WTC11 (cell line): ENCODE measurements at regions not wholly inside any gene's neighbourhood (a gene's known extent, or its start where the extent isn't known, plus 50 kb on each side); places are given as distances from the start of the nearest gene placed in this dataset.

Experiments used
- ATAC-seq: fragments of 200-7000 bp; cut with Tn5 transposase; 2 replicates; pipeline ENCODE4 v1.10.0; 2021; ENCODE audit warnings: mild to moderate bottlenecking, moderate library complexity
- CTCF ChIA-PET: fragments of 300-600 bp; sonication (Branson Sonifier 250); formaldehyde crosslinking; loops from one replicate; lab custom pipeline; 2021; ENCODE audit warnings: antibody characterized with exemption; lab: Charles Lee
- POLR2A ChIA-PET: fragments of 350-600 bp; sonication (Branson Sonifier 250); formaldehyde crosslinking; loops from one replicate; lab custom pipeline; 2021; ENCODE audit warnings: antibody characterized with exemption; lab: Charles Lee
- DNase-seq: peaks from one replicate; pipeline ENCODE4 v3.0.0; 2021; ENCODE audit warnings: low spot score
- H3K27ac Mint-ChIP-seq: 2 replicates; pipeline ENCODE4 v1.8.0; 2021; ENCODE audit warnings: mixed read lengths
- H3K27me3 Mint-ChIP-seq: 2 replicates; pipeline ENCODE4 v1.8.0; 2021; ENCODE audit warnings: low read depth, mild to moderate bottlenecking, moderate library complexity, mixed read lengths
- H3K36me3 Mint-ChIP-seq: 2 replicates; pipeline ENCODE4 v1.8.0; 2021; ENCODE audit warnings: mixed read lengths
- H3K4me1 Mint-ChIP-seq: 2 replicates; pipeline ENCODE4 v1.8.0; 2022; ENCODE audit warnings: mixed read lengths
- H3K4me3 Mint-ChIP-seq: 2 replicates; pipeline ENCODE4 v1.8.0; 2021; ENCODE audit warnings: mild to moderate bottlenecking, moderate library complexity, mixed read lengths
- H3K9me3 Mint-ChIP-seq: 2 replicates; pipeline ENCODE4 v1.8.0; 2021; ENCODE audit warnings: mixed read lengths
- ATF1 ChIP-seq: sonication (generic); formaldehyde crosslinking; IDR thresholded peaks from 2 replicates; pipeline ENCODE4 v1.8.1; 2023; ENCODE audit warnings: mild to moderate bottlenecking, moderate library complexity, missing genetic modification reagents
- CREM ChIP-seq: sonication (generic); formaldehyde crosslinking; IDR thresholded peaks from 2 replicates; pipeline ENCODE4 v1.8.1; 2022; ENCODE audit warnings: mild to moderate bottlenecking, missing genetic modification reagents, moderate library complexity
- ELF4 ChIP-seq: sonication (generic); formaldehyde crosslinking; IDR thresholded peaks from 2 replicates; pipeline ENCODE4 v1.8.1; 2022; ENCODE audit warnings: low read depth, mild to moderate bottlenecking, moderate library complexity, missing genetic modification reagents
- KAT7 ChIP-seq: sonication (generic); formaldehyde crosslinking; IDR thresholded peaks from 2 replicates; pipeline ENCODE4 v1.8.1; 2023; ENCODE audit warnings: missing genetic modification reagents, mild to moderate bottlenecking, borderline replicate concordance
- NR1H2 ChIP-seq: sonication (generic); formaldehyde crosslinking; IDR thresholded peaks from 2 replicates; pipeline ENCODE4 v1.9.0; 2021; ENCODE audit warnings: mild to moderate bottlenecking, moderate library complexity, missing genetic modification reagents
- NR2C2 ChIP-seq: sonication (generic); formaldehyde crosslinking; IDR thresholded peaks from 2 replicates; pipeline ENCODE4 v1.8.0; 2022; ENCODE audit warnings: mild to moderate bottlenecking, missing genetic modification reagents
- OVOL2 ChIP-seq: fragments of 250-450 bp; sonication (Bioruptor Pico); IDR thresholded peaks from 2 replicates; pipeline ENCODE4 v1.9.0; 2021; ENCODE audit warnings: mild to moderate bottlenecking, borderline replicate concordance
- PRRX2 ChIP-seq: fragments of 250-450 bp; sonication (Bioruptor Pico); IDR thresholded peaks from 2 replicates; pipeline ENCODE4 v1.8.0; 2021; ENCODE audit warnings: mild to moderate bottlenecking
- SMAD4 ChIP-seq: sonication (generic); formaldehyde crosslinking; IDR thresholded peaks from 2 replicates; pipeline ENCODE4 v1.8.0; 2022; ENCODE audit warnings: mild to moderate bottlenecking, missing genetic modification reagents
- ZNF138 ChIP-seq: sonication (generic); formaldehyde crosslinking; conservative IDR thresholded peaks from 2 replicates; pipeline ENCODE4 v1.8.1; 2022; ENCODE audit warnings: mild to moderate bottlenecking, moderate library complexity, missing genetic modification reagents
- TF ChIP-seq, protein P1 (sequence below): sonication (generic); formaldehyde crosslinking; IDR thresholded peaks from 2 replicates; pipeline ENCODE4 v1.8.1; 2023; ENCODE audit warnings: mild to moderate bottlenecking, missing genetic modification reagents, borderline replicate concordance
- TF ChIP-seq, protein P2 (sequence below): sonication (generic); formaldehyde crosslinking; IDR thresholded peaks from 2 replicates; pipeline ENCODE4 v1.8.0; 2023; ENCODE audit warnings: mild to moderate bottlenecking, missing genetic modification reagents
- TF ChIP-seq, protein P3 (sequence below): sonication (generic); formaldehyde crosslinking; conservative IDR thresholded peaks from 2 replicates; pipeline ENCODE4 v1.8.1; 2022; ENCODE audit warnings: mild to moderate bottlenecking, missing genetic modification reagents
- TF ChIP-seq, protein P4 (sequence below): fragments of 250-450 bp; sonication (Bioruptor Pico); IDR thresholded peaks from 2 replicates; pipeline ENCODE4 v1.9.0; 2021; ENCODE audit warnings: mild to moderate bottlenecking
- TF ChIP-seq, protein P5 (sequence below): sonication (generic); formaldehyde crosslinking; IDR thresholded peaks from 2 replicates; pipeline ENCODE4 v1.8.1; 2022; ENCODE audit warnings: mild to moderate bottlenecking, missing genetic modification reagents, moderate library complexity, borderline replicate concordance
- TF ChIP-seq, protein P6 (sequence below): sonication (generic); formaldehyde crosslinking; IDR thresholded peaks from 2 replicates; pipeline ENCODE4 v1.8.1; 2022; ENCODE audit warnings: mild to moderate bottlenecking, moderate library complexity, missing genetic modification reagents
- TF ChIP-seq, protein P7 (sequence below): sonication (generic); formaldehyde crosslinking; IDR thresholded peaks from 2 replicates; pipeline ENCODE4 v1.8.0; 2022; ENCODE audit warnings: mild to moderate bottlenecking, missing genetic modification reagents
- TF ChIP-seq, protein P8 (sequence below): sonication (generic); formaldehyde crosslinking; IDR thresholded peaks from 2 replicates; pipeline ENCODE4 v1.8.0; 2023; ENCODE audit warnings: missing genetic modification reagents, mild to moderate bottlenecking, borderline replicate concordance

DNA sequence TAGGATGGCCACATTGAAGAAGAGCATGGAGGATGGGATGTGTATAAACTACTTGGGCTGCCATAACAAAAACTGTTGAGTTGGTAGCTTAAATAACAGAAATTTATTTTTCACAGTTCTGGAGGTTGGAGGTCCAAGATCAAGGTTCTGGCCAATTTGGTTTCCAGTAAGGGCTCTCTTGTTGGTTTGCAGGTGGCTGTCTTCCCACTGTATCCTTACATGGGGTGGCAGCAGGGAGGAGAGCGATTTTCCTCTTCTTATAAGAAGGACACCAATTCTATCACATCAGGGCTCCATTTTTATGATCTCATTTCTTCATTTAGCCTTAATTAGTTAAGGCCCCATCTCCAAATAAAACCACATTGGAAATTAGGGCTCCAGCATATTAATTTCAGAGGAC is 465.7 kb downstream of the GADD45G start (continued):
- TF ChIP-seq, protein P1, sequence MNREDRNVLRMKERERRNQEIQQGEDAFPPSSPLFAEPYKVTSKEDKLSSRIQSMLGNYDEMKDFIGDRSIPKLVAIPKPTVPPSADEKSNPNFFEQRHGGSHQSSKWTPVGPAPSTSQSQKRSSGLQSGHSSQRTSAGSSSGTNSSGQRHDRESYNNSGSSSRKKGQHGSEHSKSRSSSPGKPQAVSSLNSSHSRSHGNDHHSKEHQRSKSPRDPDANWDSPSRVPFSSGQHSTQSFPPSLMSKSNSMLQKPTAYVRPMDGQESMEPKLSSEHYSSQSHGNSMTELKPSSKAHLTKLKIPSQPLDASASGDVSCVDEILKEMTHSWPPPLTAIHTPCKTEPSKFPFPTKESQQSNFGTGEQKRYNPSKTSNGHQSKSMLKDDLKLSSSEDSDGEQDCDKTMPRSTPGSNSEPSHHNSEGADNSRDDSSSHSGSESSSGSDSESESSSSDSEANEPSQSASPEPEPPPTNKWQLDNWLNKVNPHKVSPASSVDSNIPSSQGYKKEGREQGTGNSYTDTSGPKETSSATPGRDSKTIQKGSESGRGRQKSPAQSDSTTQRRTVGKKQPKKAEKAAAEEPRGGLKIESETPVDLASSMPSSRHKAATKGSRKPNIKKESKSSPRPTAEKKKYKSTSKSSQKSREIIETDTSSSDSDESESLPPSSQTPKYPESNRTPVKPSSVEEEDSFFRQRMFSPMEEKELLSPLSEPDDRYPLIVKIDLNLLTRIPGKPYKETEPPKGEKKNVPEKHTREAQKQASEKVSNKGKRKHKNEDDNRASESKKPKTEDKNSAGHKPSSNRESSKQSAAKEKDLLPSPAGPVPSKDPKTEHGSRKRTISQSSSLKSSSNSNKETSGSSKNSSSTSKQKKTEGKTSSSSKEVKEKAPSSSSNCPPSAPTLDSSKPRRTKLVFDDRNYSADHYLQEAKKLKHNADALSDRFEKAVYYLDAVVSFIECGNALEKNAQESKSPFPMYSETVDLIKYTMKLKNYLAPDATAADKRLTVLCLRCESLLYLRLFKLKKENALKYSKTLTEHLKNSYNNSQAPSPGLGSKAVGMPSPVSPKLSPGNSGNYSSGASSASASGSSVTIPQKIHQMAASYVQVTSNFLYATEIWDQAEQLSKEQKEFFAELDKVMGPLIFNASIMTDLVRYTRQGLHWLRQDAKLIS (CRISPR knock-in tag): no peak
- TF ChIP-seq NR1H2 (CRISPR knock-in tag) (no peak), CREM (CRISPR knock-in tag) (no peak), ELF4 (CRISPR knock-in tag) (no peak), PRRX2 (CRISPR knock-in tag) (no peak), NR2C2 (CRISPR knock-in tag) (no peak), ATF1 (no peak)
- TF ChIP-seq, protein P2, sequence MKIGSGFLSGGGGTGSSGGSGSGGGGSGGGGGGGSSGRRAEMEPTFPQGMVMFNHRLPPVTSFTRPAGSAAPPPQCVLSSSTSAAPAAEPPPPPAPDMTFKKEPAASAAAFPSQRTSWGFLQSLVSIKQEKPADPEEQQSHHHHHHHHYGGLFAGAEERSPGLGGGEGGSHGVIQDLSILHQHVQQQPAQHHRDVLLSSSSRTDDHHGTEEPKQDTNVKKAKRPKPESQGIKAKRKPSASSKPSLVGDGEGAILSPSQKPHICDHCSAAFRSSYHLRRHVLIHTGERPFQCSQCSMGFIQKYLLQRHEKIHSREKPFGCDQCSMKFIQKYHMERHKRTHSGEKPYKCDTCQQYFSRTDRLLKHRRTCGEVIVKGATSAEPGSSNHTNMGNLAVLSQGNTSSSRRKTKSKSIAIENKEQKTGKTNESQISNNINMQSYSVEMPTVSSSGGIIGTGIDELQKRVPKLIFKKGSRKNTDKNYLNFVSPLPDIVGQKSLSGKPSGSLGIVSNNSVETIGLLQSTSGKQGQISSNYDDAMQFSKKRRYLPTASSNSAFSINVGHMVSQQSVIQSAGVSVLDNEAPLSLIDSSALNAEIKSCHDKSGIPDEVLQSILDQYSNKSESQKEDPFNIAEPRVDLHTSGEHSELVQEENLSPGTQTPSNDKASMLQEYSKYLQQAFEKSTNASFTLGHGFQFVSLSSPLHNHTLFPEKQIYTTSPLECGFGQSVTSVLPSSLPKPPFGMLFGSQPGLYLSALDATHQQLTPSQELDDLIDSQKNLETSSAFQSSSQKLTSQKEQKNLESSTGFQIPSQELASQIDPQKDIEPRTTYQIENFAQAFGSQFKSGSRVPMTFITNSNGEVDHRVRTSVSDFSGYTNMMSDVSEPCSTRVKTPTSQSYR (CRISPR knock-in tag): no peak
- TF ChIP-seq, protein P3, sequence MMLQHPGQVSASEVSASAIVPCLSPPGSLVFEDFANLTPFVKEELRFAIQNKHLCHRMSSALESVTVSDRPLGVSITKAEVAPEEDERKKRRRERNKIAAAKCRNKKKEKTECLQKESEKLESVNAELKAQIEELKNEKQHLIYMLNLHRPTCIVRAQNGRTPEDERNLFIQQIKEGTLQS (CRISPR knock-in tag): no peak
- TF ChIP-seq, protein P4, sequence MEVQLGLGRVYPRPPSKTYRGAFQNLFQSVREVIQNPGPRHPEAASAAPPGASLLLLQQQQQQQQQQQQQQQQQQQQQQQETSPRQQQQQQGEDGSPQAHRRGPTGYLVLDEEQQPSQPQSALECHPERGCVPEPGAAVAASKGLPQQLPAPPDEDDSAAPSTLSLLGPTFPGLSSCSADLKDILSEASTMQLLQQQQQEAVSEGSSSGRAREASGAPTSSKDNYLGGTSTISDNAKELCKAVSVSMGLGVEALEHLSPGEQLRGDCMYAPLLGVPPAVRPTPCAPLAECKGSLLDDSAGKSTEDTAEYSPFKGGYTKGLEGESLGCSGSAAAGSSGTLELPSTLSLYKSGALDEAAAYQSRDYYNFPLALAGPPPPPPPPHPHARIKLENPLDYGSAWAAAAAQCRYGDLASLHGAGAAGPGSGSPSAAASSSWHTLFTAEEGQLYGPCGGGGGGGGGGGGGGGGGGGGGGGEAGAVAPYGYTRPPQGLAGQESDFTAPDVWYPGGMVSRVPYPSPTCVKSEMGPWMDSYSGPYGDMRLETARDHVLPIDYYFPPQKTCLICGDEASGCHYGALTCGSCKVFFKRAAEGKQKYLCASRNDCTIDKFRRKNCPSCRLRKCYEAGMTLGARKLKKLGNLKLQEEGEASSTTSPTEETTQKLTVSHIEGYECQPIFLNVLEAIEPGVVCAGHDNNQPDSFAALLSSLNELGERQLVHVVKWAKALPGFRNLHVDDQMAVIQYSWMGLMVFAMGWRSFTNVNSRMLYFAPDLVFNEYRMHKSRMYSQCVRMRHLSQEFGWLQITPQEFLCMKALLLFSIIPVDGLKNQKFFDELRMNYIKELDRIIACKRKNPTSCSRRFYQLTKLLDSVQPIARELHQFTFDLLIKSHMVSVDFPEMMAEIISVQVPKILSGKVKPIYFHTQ (CRISPR knock-in tag): no peak
- TF ChIP-seq, protein P5, sequence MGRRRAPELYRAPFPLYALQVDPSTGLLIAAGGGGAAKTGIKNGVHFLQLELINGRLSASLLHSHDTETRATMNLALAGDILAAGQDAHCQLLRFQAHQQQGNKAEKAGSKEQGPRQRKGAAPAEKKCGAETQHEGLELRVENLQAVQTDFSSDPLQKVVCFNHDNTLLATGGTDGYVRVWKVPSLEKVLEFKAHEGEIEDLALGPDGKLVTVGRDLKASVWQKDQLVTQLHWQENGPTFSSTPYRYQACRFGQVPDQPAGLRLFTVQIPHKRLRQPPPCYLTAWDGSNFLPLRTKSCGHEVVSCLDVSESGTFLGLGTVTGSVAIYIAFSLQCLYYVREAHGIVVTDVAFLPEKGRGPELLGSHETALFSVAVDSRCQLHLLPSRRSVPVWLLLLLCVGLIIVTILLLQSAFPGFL (CRISPR knock-in tag): no peak
- TF ChIP-seq, protein P6, sequence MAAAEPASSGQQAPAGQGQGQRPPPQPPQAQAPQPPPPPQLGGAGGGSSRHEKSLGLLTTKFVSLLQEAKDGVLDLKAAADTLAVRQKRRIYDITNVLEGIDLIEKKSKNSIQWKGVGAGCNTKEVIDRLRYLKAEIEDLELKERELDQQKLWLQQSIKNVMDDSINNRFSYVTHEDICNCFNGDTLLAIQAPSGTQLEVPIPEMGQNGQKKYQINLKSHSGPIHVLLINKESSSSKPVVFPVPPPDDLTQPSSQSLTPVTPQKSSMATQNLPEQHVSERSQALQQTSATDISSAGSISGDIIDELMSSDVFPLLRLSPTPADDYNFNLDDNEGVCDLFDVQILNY (CRISPR knock-in tag): no peak

DNA sequence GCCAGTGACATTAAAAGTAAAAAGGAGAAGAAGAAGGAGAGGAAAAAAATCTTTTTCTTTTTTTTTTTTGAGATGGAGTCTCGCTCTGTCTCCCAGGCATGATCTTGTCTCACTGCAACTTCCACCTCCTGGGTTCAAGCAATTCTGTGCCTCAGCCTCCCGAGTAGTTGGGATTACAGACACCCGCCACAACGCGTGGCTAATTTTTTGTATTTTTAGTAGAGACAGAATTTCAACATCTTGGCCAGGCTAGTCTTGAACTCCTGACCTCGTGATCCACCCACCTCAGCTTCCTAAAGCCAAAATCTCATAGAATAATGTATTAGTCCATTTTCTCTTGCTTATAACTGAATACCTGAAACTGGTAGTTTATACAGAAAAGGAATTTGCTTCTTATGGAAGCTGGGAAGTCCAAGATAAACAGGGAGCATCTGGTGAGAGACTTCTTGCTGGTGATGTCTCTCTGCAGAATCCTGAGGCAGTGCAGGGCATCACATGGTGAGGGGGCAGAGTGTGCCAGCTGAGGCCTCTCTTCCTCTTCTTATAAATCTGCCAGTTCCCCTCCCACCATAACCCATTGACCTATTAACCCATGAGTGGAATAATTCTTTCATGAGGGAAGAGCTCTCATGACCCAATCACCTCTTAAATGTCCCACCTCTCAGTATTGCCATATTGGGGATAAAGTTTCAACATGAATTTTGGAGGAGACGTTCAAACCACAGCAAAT is 466.3 kb downstream of the GADD45G start:
- no peak overlapping the region for H3K4me3 Mint-ChIP-seq
- TF ChIP-seq, protein P7, sequence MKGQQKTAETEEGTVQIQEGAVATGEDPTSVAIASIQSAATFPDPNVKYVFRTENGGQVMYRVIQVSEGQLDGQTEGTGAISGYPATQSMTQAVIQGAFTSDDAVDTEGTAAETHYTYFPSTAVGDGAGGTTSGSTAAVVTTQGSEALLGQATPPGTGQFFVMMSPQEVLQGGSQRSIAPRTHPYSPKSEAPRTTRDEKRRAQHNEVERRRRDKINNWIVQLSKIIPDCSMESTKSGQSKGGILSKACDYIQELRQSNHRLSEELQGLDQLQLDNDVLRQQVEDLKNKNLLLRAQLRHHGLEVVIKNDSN (CRISPR knock-in tag): no peak
- TF ChIP-seq KAT7 (CRISPR knock-in tag) (no peak), ZNF138 (CRISPR knock-in tag) (no peak), SMAD4 (CRISPR knock-in tag) (no peak), OVOL2 (CRISPR knock-in tag) (no peak)
- TF ChIP-seq, protein P8, sequence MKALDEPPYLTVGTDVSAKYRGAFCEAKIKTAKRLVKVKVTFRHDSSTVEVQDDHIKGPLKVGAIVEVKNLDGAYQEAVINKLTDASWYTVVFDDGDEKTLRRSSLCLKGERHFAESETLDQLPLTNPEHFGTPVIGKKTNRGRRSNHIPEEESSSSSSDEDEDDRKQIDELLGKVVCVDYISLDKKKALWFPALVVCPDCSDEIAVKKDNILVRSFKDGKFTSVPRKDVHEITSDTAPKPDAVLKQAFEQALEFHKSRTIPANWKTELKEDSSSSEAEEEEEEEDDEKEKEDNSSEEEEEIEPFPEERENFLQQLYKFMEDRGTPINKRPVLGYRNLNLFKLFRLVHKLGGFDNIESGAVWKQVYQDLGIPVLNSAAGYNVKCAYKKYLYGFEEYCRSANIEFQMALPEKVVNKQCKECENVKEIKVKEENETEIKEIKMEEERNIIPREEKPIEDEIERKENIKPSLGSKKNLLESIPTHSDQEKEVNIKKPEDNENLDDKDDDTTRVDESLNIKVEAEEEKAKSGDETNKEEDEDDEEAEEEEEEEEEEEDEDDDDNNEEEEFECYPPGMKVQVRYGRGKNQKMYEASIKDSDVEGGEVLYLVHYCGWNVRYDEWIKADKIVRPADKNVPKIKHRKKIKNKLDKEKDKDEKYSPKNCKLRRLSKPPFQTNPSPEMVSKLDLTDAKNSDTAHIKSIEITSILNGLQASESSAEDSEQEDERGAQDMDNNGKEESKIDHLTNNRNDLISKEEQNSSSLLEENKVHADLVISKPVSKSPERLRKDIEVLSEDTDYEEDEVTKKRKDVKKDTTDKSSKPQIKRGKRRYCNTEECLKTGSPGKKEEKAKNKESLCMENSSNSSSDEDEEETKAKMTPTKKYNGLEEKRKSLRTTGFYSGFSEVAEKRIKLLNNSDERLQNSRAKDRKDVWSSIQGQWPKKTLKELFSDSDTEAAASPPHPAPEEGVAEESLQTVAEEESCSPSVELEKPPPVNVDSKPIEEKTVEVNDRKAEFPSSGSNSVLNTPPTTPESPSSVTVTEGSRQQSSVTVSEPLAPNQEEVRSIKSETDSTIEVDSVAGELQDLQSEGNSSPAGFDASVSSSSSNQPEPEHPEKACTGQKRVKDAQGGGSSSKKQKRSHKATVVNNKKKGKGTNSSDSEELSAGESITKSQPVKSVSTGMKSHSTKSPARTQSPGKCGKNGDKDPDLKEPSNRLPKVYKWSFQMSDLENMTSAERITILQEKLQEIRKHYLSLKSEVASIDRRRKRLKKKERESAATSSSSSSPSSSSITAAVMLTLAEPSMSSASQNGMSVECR: no peak

More for the DNA sequence above, 466.3 kb downstream of the GADD45G start:
- Mint-ChIP-seq H3K9me3 (no peaks in the 10 kb centered on the region), H3K36me3 (no peaks in the 10 kb centered on the region), H3K27ac (no peak overlapping the region), H3K27me3 (no peaks in the 10 kb centered on the region), H3K4me1 (no peaks in the 10 kb centered on the region)
- ATAC-seq (no peak), DNase-seq (no peak)
- ChIA-PET CTCF (interaction anchor here (1.5 kb wide), 1 partner anchor 18 kb away, joined by 3 read pairs; no protein-coding TSS in a partner anchor), POLR2A (no interaction called here)
